Fibroblast of lung (primary cell): ENCODE measurements at regions not wholly inside any gene's neighbourhood (a gene's known extent, or its start where the extent isn't known, plus 50 kb on each side); places are given as distances from the start of the nearest gene placed in this dataset.

Source experiments
- EZH2 ChIP-seq: IDR thresholded peaks from 2 replicates; pipeline ENCODE4 v1.5.1; 2012; ENCODE audit warnings: low read length, control low read depth, mild to moderate bottlenecking; ENCODE audit errors: missing control alignments
- TF ChIP-seq, protein P1 (sequence below), 2 donors: IDR thresholded peaks in 1 of 2; conservative IDR thresholded peaks in 1 of 2; 1 replicate in 1 of 2; 2 replicates in 1 of 2; pipeline ENCODE4 v1.5.1; 2011 to 2012; ENCODE audit warnings: low read length in 2 of 2, control low read depth in 1 of 2, inconsistent platforms in 1 of 2, low read depth in 1 of 2, mild to moderate bottlenecking in 1 of 2

GRCh38 chr1:78834201-78834741, 172.3 kb downstream of the ADGRL4 start:
- TF ChIP-seq, protein P1, sequence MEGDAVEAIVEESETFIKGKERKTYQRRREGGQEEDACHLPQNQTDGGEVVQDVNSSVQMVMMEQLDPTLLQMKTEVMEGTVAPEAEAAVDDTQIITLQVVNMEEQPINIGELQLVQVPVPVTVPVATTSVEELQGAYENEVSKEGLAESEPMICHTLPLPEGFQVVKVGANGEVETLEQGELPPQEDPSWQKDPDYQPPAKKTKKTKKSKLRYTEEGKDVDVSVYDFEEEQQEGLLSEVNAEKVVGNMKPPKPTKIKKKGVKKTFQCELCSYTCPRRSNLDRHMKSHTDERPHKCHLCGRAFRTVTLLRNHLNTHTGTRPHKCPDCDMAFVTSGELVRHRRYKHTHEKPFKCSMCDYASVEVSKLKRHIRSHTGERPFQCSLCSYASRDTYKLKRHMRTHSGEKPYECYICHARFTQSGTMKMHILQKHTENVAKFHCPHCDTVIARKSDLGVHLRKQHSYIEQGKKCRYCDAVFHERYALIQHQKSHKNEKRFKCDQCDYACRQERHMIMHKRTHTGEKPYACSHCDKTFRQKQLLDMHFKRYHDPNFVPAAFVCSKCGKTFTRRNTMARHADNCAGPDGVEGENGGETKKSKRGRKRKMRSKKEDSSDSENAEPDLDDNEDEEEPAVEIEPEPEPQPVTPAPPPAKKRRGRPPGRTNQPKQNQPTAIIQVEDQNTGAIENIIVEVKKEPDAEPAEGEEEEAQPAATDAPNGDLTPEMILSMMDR (conservative IDR thresholded peaks at IDR 0.05 in 1 of 2, IDR thresholded peaks at IDR 0.05 in 1 of 2; ENCODE audit: low read depth in 1 of 2, low read length in 2 of 2) = no peak
- TF ChIP-seq EZH2 = no peak
